Activated CD8-positive, alpha-beta memory T cell treated with anti-CD3 and anti-CD28 coated beads for 1 hour (primary cell): ENCODE measurements at regions not wholly inside any gene's neighbourhood (a gene's known extent, or its start where the extent isn't known, plus 50 kb on each side); places are given as distances from the start of the nearest gene placed in this dataset.
"Not testable (repeated sequence)": the region's sequence is repeated elsewhere in the genome, so short reads cannot be mapped to it uniquely, and the experiment has no call there.

Source experiments
- DNase-seq, 2 donors: peaks; one replicate each; pipeline ENCODE4 v3.0.0-alpha.2; 2020; ENCODE audit warnings: low read depth in 1 of 2; ENCODE audit errors: extremely low read depth in 1 of 2

GRCh38 chr2:43074592-43075053, 151.8 kb downstream of the ZFP36L2 start:
- DNase-seq, result no peak

DNA sequence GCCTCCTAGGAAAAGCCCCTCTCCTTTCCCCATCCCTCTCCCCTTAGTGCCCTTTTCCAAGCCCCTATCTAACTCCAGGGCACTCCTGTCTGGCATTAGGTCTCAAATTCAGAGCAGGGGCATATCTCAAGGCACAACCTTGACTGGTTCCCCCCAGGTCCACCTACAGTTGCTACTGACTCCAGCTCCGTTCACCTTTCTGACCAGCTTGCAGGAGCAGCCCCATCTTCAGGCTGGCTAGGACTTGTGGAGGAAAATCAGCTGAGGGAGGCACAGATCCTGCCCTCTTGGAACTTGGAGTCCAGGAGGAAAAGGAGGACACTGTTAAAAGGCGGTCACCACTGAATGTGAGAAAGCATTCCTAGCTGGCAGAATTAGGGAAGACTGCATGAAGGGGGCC, 152.4 kb downstream of the ZFP36L2 start:
- DNase-seq, result no peak

DNA sequence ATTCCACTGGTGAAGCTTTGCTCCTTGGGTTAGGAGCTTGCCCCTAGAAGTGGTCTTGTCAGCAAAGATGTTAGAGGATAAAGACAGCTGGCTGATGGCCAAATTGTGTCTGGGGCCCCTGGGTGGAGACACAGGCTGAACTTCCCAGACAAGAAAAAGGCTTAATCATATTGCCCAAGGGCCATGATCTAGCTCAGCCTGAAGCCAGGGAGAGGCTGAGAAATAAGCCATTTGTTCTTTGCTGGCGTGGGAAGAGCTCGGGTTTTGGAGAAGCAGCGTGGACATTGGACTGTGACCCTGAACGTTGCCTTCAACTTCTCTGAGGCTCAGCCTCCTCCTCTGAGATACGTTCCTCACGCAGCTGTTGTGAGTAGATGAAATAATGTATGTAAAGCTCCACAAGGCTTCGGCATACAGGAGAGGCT, 153.0 kb downstream of the ZFP36L2 start:
- DNase-seq, result no peak

GRCh38 chr2:43071599-43072550, 154.5 kb downstream of the ZFP36L2 start:
- no peak for DNase-seq

- DNase-seq, result no peak
Measured at GRCh38 chr2:43070676-43071502, 155.5 kb downstream of the ZFP36L2 start.

DNA sequence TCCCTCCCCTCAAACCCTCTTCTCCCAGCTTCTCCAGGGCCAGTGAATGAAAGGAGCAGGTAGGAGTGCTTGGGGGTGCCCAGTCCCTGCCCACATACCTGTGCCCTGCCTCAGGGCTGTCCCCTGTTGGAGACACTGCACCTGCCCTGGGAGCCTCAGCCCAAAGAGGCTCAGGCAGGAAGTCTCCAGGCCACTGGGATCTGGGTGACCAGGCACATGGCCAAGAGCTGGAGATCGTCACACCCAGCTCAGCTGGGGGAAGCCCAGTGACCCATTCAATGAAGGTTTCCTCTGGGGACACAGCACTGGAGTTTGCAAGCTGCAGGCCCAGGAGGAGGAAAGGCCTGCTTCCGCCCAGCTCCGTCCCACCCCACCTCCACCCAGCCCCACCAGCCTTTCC, 156.4 kb downstream of the ZFP36L2 start:
- no peak for DNase-seq

DNA sequence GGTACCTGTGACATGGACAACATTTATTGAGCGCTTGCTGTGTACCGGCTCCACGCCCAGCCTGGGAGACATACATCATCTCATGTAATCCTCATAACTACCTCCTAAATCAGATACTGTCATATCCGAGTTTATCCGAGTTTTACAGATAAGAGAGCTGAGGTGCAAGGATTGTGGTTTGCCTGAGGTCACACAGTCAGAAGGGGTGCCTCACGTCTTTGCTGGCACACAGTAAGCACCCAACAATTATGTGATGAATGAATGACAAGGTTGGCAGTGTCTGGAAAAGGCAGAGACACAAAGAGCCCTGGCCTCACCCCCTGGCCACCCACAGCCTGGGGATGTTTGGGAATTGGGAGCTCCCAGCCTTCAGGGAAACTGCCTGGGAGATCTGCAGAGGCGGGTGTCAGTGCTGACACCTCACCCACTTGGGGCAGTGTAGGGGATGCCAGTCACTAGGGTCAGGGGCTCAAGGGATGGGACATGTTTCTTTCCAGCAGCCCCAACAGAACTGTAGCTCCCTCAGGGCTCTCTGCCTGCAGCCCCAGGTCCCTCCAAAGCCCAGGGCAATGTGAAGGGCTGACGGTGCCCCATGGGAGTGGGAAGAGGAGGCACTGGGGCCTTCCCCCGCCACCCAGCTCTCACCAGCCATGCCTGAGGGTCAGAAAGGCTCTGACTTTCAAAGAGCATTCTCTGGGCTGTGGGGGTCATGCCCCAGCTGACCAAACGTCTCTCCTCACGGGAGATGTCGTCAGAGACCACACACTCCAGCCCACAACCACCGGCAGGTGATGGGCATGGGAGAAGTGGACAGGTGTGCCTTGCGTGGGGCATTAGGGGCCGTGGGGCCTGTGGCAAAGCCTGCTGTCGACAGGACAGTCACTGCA, 157.5 kb downstream of the ZFP36L2 start:
- DNase-seq, result no peak

GRCh38 chr2:43068041-43068533, 158.3 kb downstream of the ZFP36L2 start:
- no peak for DNase-seq

DNA sequence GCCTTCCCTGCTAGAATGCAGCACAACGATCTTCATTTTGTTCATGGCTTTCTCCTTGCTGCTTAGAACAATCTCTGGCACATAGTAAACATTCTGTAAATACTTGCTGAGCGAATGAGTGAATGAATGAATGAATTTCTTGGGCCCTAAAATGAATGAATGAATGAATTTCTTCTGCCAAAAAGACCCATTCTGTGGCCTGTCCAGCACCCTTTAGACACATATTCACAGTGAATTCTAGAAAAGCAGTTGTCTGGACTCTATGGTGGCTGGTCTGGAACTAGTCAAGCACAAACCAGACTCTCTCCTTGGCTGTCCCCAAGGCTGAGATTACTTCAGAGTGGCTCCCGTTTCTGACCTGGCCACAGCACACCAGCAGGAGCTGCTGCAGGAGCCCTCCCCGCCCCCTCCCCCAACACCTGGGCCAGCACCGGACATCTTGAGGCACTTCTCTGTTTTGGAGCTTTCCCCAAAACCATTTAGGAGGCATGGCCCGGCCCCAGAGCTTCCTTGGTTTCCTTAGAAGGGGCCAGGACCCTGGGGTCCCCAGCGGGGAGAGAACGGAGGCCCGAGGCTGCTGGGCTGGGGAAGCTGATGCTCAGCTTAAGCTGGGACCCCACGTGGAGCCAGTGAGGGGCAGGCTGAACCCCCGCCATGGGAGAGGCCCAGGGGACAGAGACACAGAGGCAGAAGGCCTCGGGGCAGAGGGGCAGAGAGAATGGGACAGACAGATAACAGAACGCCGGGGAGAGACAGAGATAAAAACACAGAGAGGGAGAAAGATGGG, 159.0 kb downstream of the ZFP36L2 start:
- no peak for DNase-seq

DNA sequence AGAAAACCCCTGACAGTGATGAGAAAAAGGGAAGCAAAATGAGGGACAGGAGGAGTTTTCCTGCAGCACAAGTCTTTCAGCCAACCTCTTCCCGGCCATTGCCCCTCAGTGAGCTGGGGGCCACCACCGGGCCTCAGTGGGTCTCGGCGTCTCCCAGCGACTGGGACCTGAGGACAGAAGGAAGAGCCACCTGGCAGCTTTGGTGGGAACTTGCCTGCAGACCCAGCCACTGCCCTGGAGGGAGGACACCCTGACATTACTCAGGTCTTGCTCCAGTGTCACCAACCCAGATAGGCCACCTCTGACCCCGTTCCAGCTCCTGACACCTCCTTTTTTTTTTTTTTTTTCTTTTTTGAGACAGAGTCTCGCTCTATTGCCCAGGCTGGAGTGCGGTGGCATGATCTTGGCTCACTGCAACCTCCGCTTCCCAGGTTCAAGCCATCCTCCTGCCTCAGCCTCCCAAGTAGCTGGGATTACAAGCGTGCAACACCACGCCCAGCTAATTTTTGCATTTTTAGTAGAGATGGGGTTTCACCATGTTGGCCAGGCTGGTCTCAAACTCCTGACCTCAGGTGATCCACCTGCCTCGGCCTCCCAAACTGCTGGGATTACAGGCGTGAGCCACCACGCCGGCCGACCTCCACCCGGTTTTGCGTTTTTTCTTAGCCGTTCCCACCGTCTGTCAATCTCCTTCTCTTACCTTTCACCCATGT, 159.7 kb downstream of the ZFP36L2 start:
- DNase-seq, result not testable (repeated sequence)

DNA sequence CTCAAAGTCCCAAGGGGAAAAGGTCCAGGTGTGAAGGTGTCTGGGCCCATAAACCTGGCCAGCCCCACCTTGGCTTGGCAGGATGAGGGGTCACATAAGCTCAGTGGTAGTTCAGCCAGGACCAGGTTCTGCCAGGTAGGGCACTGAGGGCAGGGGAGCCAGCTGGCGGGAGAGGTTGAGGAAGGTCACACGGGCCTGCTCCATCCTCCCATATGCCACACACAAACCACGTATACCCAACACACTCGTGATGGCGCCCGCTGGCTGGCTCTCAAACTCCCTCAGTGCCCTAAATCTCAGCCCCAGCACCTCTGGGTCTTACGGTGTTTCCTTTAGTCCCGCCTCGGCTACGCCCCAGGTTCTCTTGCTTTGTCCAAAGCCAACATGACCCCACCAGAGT, 160.5 kb downstream of the ZFP36L2 start:
- DNase-seq, result no peak

DNA sequence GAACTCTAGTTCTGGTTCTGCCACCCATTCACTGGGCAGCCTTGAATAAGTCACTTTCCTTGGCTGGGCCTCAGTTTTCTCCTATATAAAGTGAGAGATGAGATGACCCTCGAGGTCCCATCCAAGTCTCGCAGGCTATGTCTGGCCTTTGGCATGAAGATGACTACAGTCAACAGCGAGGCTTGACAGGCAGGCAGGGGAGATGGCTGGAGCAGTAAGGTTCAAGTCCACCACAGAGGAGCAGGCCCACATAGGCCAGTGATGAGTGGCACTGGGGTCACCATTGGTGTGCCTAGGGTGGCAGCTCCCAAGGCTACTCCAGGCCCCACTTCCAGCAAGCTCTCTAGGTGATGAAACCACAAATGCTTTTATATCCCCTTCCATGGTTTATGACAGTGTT, 161.4 kb downstream of the ZFP36L2 start:
- DNase-seq, result no peak

GRCh38 chr2:43063096-43063495, 163.3 kb downstream of the ZFP36L2 start:
- DNase-seq, result not testable (repeated sequence)

DNA sequence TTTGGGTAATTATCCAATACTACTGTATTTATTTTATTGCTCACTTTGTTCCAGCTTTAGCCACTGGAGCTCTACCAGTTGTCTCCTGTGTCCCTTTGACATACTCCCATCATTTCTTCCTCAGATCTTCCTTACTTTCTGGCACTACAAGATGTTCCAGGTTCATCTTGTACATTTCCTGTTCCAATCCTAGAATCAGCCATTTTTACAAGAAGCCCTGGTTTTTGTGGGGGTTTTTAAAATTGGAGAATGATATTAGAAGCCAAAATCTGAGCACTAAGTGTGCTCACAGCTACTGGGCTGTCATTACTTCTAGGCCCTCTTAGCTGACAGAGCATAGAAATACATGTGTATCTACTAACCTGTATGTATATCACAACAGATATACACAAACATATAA, 164.3 kb downstream of the ZFP36L2 start:
- DNase-seq, result no peak

DNA sequence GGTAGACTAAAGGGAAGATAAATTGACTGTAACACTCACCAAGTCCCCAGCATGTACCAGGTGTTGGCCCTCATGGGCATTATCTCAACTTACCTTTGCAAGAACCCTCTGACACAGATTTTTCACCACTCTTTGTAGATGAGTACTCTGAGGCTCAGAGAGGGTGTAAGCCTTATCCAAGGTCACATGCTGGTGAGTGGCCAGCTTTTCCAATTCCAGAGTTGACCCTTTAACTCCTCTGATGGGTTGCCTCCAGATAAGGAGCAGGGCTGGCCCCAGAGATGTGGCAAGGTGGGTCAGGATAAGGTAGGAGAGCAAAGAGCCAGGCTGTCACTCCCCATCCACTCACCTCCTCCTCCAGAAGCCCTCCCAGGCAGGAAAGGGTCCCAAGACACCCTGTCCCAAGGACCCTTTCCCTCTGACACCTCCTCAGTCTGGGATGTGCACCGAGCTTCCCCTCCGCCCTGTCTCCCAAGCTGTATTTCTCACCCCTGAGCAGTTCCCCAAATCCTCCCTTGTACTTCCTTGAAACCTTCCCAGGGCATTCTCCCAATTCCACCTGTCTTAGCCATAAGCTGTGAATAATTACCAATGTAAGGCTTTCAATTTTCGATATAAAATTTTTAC, 165.9 kb downstream of the ZFP36L2 start:
- no peak for DNase-seq

DNA sequence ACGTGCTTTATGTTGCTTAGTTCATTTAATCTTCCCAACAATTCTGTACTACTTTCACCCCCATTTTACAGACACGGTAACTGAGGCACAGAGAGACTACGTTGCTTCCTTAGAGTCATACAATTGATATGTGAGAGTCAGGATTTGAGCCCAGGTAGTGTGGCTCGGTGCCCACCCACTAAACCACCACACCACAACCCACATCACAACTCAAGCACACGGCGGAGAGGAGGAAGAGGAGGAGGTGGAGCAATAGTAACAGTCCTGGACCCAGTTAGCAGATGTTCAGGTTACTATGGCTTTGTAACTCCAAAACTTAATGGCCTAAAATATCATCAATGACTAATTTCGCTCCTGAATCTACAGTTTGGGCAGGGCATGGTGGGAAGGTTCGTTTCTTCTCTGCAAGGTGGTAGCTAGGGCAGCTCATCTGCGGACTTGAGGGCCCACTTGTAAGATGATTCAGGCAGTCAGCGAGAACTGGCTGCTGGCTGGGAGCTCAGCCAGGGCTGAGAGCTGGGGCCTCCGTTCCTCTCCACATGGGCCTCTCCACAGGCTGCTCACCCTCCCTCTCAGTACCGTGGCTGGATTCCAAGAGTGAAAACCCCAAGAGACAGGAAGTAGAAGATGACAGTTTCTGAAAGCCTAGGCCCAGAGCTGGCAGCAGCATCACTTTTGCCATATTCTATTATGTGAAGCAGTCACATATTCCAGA, 167.1 kb downstream of the ZFP36L2 start:
- DNase-seq, result peak; percentile 1 to 9

GRCh38 chr2:43058726-43059110, 167.7 kb downstream of the ZFP36L2 start:
- no peak for DNase-seq
